ENCODE measurements at regions not wholly inside any gene's neighbourhood (a gene's known extent, or its start where the extent isn't known, plus 50 kb on each side); places are given as distances from the start of the nearest gene placed in this dataset.
"Not testable (repeated sequence)": the region's sequence is repeated elsewhere in the genome, so short reads cannot be mapped to it uniquely, and the experiment has no call there.

GRCh38 chr1:30532621-30533020 lies 190.8 kb downstream of the MATN1 start:
- no peak overlapping the region for H3K27ac ChIP-seq (ENCODE audit: insufficient read depth, low read length, poor library complexity, severe bottlenecking)
- no peaks in the 10 kb centered on the region for H3K4me1 ChIP-seq (ENCODE audit: control insufficient read depth, insufficient read depth, low read length, poor library complexity, severe bottlenecking)
- H3K4me3 ChIP-seq (ENCODE audit: low read depth, low read length), result no peak overlapping the region
- no peaks in the 10 kb centered on the region for H3K4me1 Mint-ChIP-seq
- H3K9me3 ChIP-seq (ENCODE audit: control insufficient read depth in 2 of 2, low read length in 2 of 2), result no peaks in the 10 kb centered on the region
- H3K27ac Mint-ChIP-seq, result no peak overlapping the region
- H3K4me3 Mint-ChIP-seq, result no peak overlapping the region
- H3K36me3 ChIP-seq (ENCODE audit: control insufficient read depth, insufficient read depth, low read length), result no peaks in the 10 kb centered on the region
- H3K27me3 ChIP-seq (ENCODE audit: control insufficient read depth, insufficient read depth, low read length), result no peaks in the 10 kb centered on the region
- no peaks in the 10 kb centered on the region for H3K9me3 Mint-ChIP-seq
- DNase-seq (no peak), ATAC-seq (ENCODE audit: low read depth in 2 of 2) (no peak)
- no peaks in the 10 kb centered on the region for H3K36me3 Mint-ChIP-seq
- no peaks in the 10 kb centered on the region for H3K27me3 Mint-ChIP-seq

- no peak for ATAC-seq (ENCODE audit: low read depth in 2 of 2)
- H3K36me3 Mint-ChIP-seq, result no peaks in the 10 kb centered on the region
- H3K4me1 Mint-ChIP-seq, result no peaks in the 10 kb centered on the region
- no peak for DNase-seq
- no peaks in the 10 kb centered on the region for H3K36me3 ChIP-seq (ENCODE audit: control insufficient read depth, insufficient read depth, low read length)
- no peaks in the 10 kb centered on the region for H3K27me3 ChIP-seq (ENCODE audit: control insufficient read depth, insufficient read depth, low read length)
- H3K9me3 Mint-ChIP-seq, result peaks cover 0 to 1% (median 0%) of the 10 kb centered on the region in 7 donors
- H3K4me1 ChIP-seq (ENCODE audit: control insufficient read depth, insufficient read depth, low read length, poor library complexity, severe bottlenecking), result no peaks in the 10 kb centered on the region
- no peak overlapping the region for H3K4me3 Mint-ChIP-seq
- no peak overlapping the region for H3K4me3 ChIP-seq (ENCODE audit: low read depth, low read length)
- H3K27me3 Mint-ChIP-seq, result no peaks in the 10 kb centered on the region
- H3K27ac ChIP-seq (ENCODE audit: insufficient read depth, low read length, poor library complexity, severe bottlenecking), result no peak overlapping the region
- no peak overlapping the region for H3K27ac Mint-ChIP-seq
- no peaks in the 10 kb centered on the region for H3K9me3 ChIP-seq (ENCODE audit: control insufficient read depth in 2 of 2, low read length in 2 of 2)
Observed at GRCh38 chr1:30527511-30528140, 195.8 kb downstream of the MATN1 start.

- Mint-ChIP-seq H3K4me1 (no peaks in the 10 kb centered on the region), H3K4me3 (no peak overlapping the region), H3K27me3 (no peaks in the 10 kb centered on the region), H3K27ac (no peak overlapping the region), H3K36me3 (no peaks in the 10 kb centered on the region), H3K9me3 (peaks cover 0 to 1% (median 0%) of the 10 kb centered on the region in 7 donors)
- no peaks in the 10 kb centered on the region for H3K9me3 ChIP-seq (ENCODE audit: control insufficient read depth in 2 of 2, low read length in 2 of 2)
- DNase-seq (no peak), ATAC-seq (ENCODE audit: low read depth in 2 of 2) (no peak)
- H3K4me1 ChIP-seq (ENCODE audit: control insufficient read depth, insufficient read depth, low read length, poor library complexity, severe bottlenecking), result no peaks in the 10 kb centered on the region
- no peaks in the 10 kb centered on the region for H3K36me3 ChIP-seq (ENCODE audit: control insufficient read depth, insufficient read depth, low read length)
- H3K27me3 ChIP-seq (ENCODE audit: control insufficient read depth, insufficient read depth, low read length), result no peaks in the 10 kb centered on the region
- no peak overlapping the region for H3K4me3 ChIP-seq (ENCODE audit: low read depth, low read length)
- no peak overlapping the region for H3K27ac ChIP-seq (ENCODE audit: insufficient read depth, low read length, poor library complexity, severe bottlenecking)
Observed at GRCh38 chr1:30526652-30527345, 196.6 kb downstream of the MATN1 start.

- no peaks in the 10 kb centered on the region for H3K27me3 Mint-ChIP-seq
- no peak overlapping the region for H3K4me3 ChIP-seq (ENCODE audit: low read depth, low read length)
- H3K4me1 ChIP-seq (ENCODE audit: control insufficient read depth, insufficient read depth, low read length, poor library complexity, severe bottlenecking), result no peaks in the 10 kb centered on the region
- H3K36me3 ChIP-seq (ENCODE audit: control insufficient read depth, insufficient read depth, low read length), result no peaks in the 10 kb centered on the region
- H3K4me1 Mint-ChIP-seq, result no peaks in the 10 kb centered on the region
- H3K4me3 Mint-ChIP-seq, result no peak overlapping the region
- no peaks in the 10 kb centered on the region for H3K27me3 ChIP-seq (ENCODE audit: control insufficient read depth, insufficient read depth, low read length)
- DNase-seq (no peak), ATAC-seq (ENCODE audit: low read depth in 2 of 2) (no peak)
- H3K9me3 Mint-ChIP-seq, result peaks cover 0 to 1% (median 0%) of the 10 kb centered on the region in 7 donors
- H3K9me3 ChIP-seq (ENCODE audit: control insufficient read depth in 2 of 2, low read length in 2 of 2), result no peaks in the 10 kb centered on the region
- no peak overlapping the region for H3K27ac ChIP-seq (ENCODE audit: insufficient read depth, low read length, poor library complexity, severe bottlenecking)
- no peak overlapping the region for H3K27ac Mint-ChIP-seq
- H3K36me3 Mint-ChIP-seq, result no peaks in the 10 kb centered on the region
Observed at GRCh38 chr1:30525971-30526651, 197.3 kb downstream of the MATN1 start.

- H3K27ac Mint-ChIP-seq, result no peak overlapping the region
- no peak for ATAC-seq (ENCODE audit: low read depth in 2 of 2)
Observed at GRCh38 chr1:30525631-30525970, 197.8 kb downstream of the MATN1 start.

GRCh38 chr1:30524840-30525617 lies 198.4 kb downstream of the MATN1 start:
- Histone ChIP-seq H3K4me3 (ENCODE audit: low read depth, low read length) (no peak overlapping the region), H3K9me3 (ENCODE audit: control insufficient read depth in 2 of 2, low read length in 2 of 2) (no peaks in the 10 kb centered on the region), H3K27me3 (ENCODE audit: control insufficient read depth, insufficient read depth, low read length) (no peaks in the 10 kb centered on the region), H3K36me3 (ENCODE audit: control insufficient read depth, insufficient read depth, low read length) (no peaks in the 10 kb centered on the region), H3K4me1 (ENCODE audit: control insufficient read depth, insufficient read depth, low read length, poor library complexity, severe bottlenecking) (no peaks in the 10 kb centered on the region), H3K27ac (ENCODE audit: insufficient read depth, low read length, poor library complexity, severe bottlenecking) (no peak overlapping the region)
- ATAC-seq (ENCODE audit: low read depth in 2 of 2), result no peak
- peak overlapping the region in 1 of 3 donors; percentile 14 for H3K27ac Mint-ChIP-seq
- DNase-seq, result no peak
- H3K36me3 Mint-ChIP-seq, result no peaks in the 10 kb centered on the region
- H3K4me3 Mint-ChIP-seq, result no peak overlapping the region
- H3K9me3 Mint-ChIP-seq, result peaks cover 0 to 1% (median 0%) of the 10 kb centered on the region in 7 donors
- H3K27me3 Mint-ChIP-seq, result no peaks in the 10 kb centered on the region
- H3K4me1 Mint-ChIP-seq, result no peaks in the 10 kb centered on the region

More at GRCh38 chr1:30525631-30525970, 197.8 kb downstream of the MATN1 start:
- no peaks in the 10 kb centered on the region for H3K4me1 ChIP-seq (ENCODE audit: control insufficient read depth, insufficient read depth, low read length, poor library complexity, severe bottlenecking)
- Mint-ChIP-seq H3K4me1 (no peaks in the 10 kb centered on the region), H3K9me3 (peaks cover 0 to 1% (median 0%) of the 10 kb centered on the region in 7 donors), H3K36me3 (no peaks in the 10 kb centered on the region), H3K27me3 (no peaks in the 10 kb centered on the region), H3K4me3 (no peak overlapping the region)
- H3K4me3 ChIP-seq (ENCODE audit: low read depth, low read length), result no peak overlapping the region
- H3K27ac ChIP-seq (ENCODE audit: insufficient read depth, low read length, poor library complexity, severe bottlenecking), result no peak overlapping the region
- H3K27me3 ChIP-seq (ENCODE audit: control insufficient read depth, insufficient read depth, low read length), result no peaks in the 10 kb centered on the region
- H3K9me3 ChIP-seq (ENCODE audit: control insufficient read depth in 2 of 2, low read length in 2 of 2), result no peaks in the 10 kb centered on the region
- no peak for DNase-seq
- H3K36me3 ChIP-seq (ENCODE audit: control insufficient read depth, insufficient read depth, low read length), result no peaks in the 10 kb centered on the region

GRCh38 chr1:30524025-30524555 lies 199.3 kb downstream of the MATN1 start:
- H3K27me3 Mint-ChIP-seq, result not testable (repeated sequence)

More at GRCh38 chr1:30524025-30524555, 199.3 kb downstream of the MATN1 start:
- not testable (repeated sequence) for H3K27ac ChIP-seq (ENCODE audit: insufficient read depth, low read length, poor library complexity, severe bottlenecking); H3K36me3 ChIP-seq (ENCODE audit: control insufficient read depth, insufficient read depth, low read length); H3K4me1 Mint-ChIP-seq; H3K4me3 Mint-ChIP-seq; H3K9me3 ChIP-seq (ENCODE audit: control insufficient read depth in 2 of 2, low read length in 2 of 2); H3K27ac Mint-ChIP-seq; ATAC-seq (ENCODE audit: low read depth in 2 of 2); H3K36me3 Mint-ChIP-seq; DNase-seq; H3K9me3 Mint-ChIP-seq; H3K4me3 ChIP-seq (ENCODE audit: low read depth, low read length); H3K27me3 ChIP-seq (ENCODE audit: control insufficient read depth, insufficient read depth, low read length); H3K4me1 ChIP-seq (ENCODE audit: control insufficient read depth, insufficient read depth, low read length, poor library complexity, severe bottlenecking)
